ENCODE measurements at regions not wholly inside any gene's neighbourhood (a gene's known extent, or its start where the extent isn't known, plus 50 kb on each side); places are given as distances from the start of the nearest gene placed in this dataset.

GRCh38 chr1:73033640-73034039, 751.3 kb upstream of the NEGR1 start:
- Histone ChIP-seq H3K4me1 (ENCODE audit: control insufficient read depth, insufficient read depth, low read length) (no peaks in the 10 kb centered on the region), H3K9me3 (ENCODE audit: control insufficient read depth, insufficient read depth, low read length) (no peaks in the 10 kb centered on the region), H3K27me3 (ENCODE audit: control insufficient read depth, insufficient read depth, low read length) (no peaks in the 10 kb centered on the region), H3K27ac (ENCODE audit: low read length) (no peak overlapping the region), H3K4me3 (ENCODE audit: low read length) (no peak overlapping the region), H3K36me3 (ENCODE audit: control insufficient read depth, insufficient read depth, low read length) (no peaks in the 10 kb centered on the region)
- Mint-ChIP-seq H3K4me3 (no peak overlapping the region), H3K27ac (no peak overlapping the region), H3K4me1 (no peaks in the 10 kb centered on the region), H3K36me3 (no peaks in the 10 kb centered on the region), H3K9me3 (peaks cover 7 to 14% of the 10 kb centered on the region in 2 donors), H3K27me3 (ENCODE audit: low read depth in 2 of 2) (no peaks in the 10 kb centered on the region)
- no peak for TF ChIP-seq CTCF (IDR thresholded peaks at IDR 0.05)
- intact Hi-C loops (cut with micrococcal nuclease) = no loop called here
- DNase-seq (no peak), ATAC-seq (no peak)
- WGBS (ENCODE audit: insufficient coverage) = 82% methylated on average over 2 of the region's 3 CpGs

GRCh38 chr1:73029571-73029970, 747.2 kb upstream of the NEGR1 start:
- intact Hi-C loops (cut with micrococcal nuclease) = no loop called here
- H3K27ac Mint-ChIP-seq = no peak overlapping the region

GRCh38 chr1:73026114-73026513, 743.8 kb upstream of the NEGR1 start:
- no peaks in the 10 kb centered on the region for H3K4me1 ChIP-seq (ENCODE audit: control insufficient read depth, insufficient read depth, low read length)
- H3K36me3 ChIP-seq (ENCODE audit: control insufficient read depth, insufficient read depth, low read length) = no peaks in the 10 kb centered on the region
- no peak overlapping the region for H3K4me3 ChIP-seq (ENCODE audit: low read length)
- Mint-ChIP-seq H3K9me3 (peaks cover 2 to 7% of the 10 kb centered on the region in 2 donors), H3K27me3 (ENCODE audit: low read depth in 2 of 2) (no peaks in the 10 kb centered on the region), H3K27ac (no peak overlapping the region), H3K4me3 (no peak overlapping the region), H3K36me3 (no peaks in the 10 kb centered on the region), H3K4me1 (no peaks in the 10 kb centered on the region)
- no peak for TF ChIP-seq CTCF (IDR thresholded peaks at IDR 0.05)
- DNase-seq (no peak), ATAC-seq (no peak)
- intact Hi-C loops (cut with micrococcal nuclease) = no loop called here
- H3K27ac ChIP-seq (ENCODE audit: low read length) = no peak overlapping the region
- no peaks in the 10 kb centered on the region for H3K27me3 ChIP-seq (ENCODE audit: control insufficient read depth, insufficient read depth, low read length)
- H3K9me3 ChIP-seq (ENCODE audit: control insufficient read depth, insufficient read depth, low read length) = peaks cover 4% of the 10 kb centered on the region
- 70% methylated on average over 4 of the region's 4 CpGs for WGBS (ENCODE audit: insufficient coverage)

More at GRCh38 chr1:73029571-73029970, 747.2 kb upstream of the NEGR1 start:
- H3K4me1 Mint-ChIP-seq = no peaks in the 10 kb centered on the region
- no peaks in the 10 kb centered on the region for H3K9me3 ChIP-seq (ENCODE audit: control insufficient read depth, insufficient read depth, low read length)
- H3K27me3 ChIP-seq (ENCODE audit: control insufficient read depth, insufficient read depth, low read length) = no peaks in the 10 kb centered on the region
- H3K36me3 Mint-ChIP-seq = no peaks in the 10 kb centered on the region
- no peak overlapping the region for H3K4me3 Mint-ChIP-seq
- H3K36me3 ChIP-seq (ENCODE audit: control insufficient read depth, insufficient read depth, low read length) = no peaks in the 10 kb centered on the region
- no peak overlapping the region for H3K4me3 ChIP-seq (ENCODE audit: low read length)
- peaks cover 4 to 14% of the 10 kb centered on the region in 2 donors for H3K9me3 Mint-ChIP-seq
- no peaks in the 10 kb centered on the region for H3K4me1 ChIP-seq (ENCODE audit: control insufficient read depth, insufficient read depth, low read length)
- H3K27me3 Mint-ChIP-seq (ENCODE audit: low read depth in 2 of 2) = no peaks in the 10 kb centered on the region
- no peak overlapping the region for H3K27ac ChIP-seq (ENCODE audit: low read length)
- DNase-seq (no peak), ATAC-seq (no peak)
- no peak for TF ChIP-seq CTCF (IDR thresholded peaks at IDR 0.05)
- WGBS (ENCODE audit: insufficient coverage) = 88% methylated on average over 2 of the region's 2 CpGs

GRCh38 chr1:73009938-73010337, 727.6 kb upstream of the NEGR1 start:
- intact Hi-C loops (cut with micrococcal nuclease) = no loop called here
- TF ChIP-seq CTCF (IDR thresholded peaks at IDR 0.05) = no peak
- Histone ChIP-seq H3K27ac (ENCODE audit: low read length) (no peak overlapping the region), H3K9me3 (ENCODE audit: control insufficient read depth, insufficient read depth, low read length) (peaks cover 4% of the 10 kb centered on the region), H3K36me3 (ENCODE audit: control insufficient read depth, insufficient read depth, low read length) (no peaks in the 10 kb centered on the region), H3K4me1 (ENCODE audit: control insufficient read depth, insufficient read depth, low read length) (no peaks in the 10 kb centered on the region), H3K27me3 (ENCODE audit: control insufficient read depth, insufficient read depth, low read length) (no peaks in the 10 kb centered on the region), H3K4me3 (ENCODE audit: low read length) (no peak overlapping the region)
- no peaks in the 10 kb centered on the region for H3K27me3 Mint-ChIP-seq (ENCODE audit: low read depth in 2 of 2)
- no peak overlapping the region for H3K27ac Mint-ChIP-seq
- peaks cover 13 to 25% of the 10 kb centered on the region in 2 donors for H3K9me3 Mint-ChIP-seq
- DNase-seq (no peak), ATAC-seq (no peak)
- no CpG with 5 or more reads among the region's 1 CpG for WGBS (ENCODE audit: insufficient coverage)
- no peak overlapping the region for H3K4me3 Mint-ChIP-seq
- H3K4me1 Mint-ChIP-seq = no peaks in the 10 kb centered on the region
- no peaks in the 10 kb centered on the region for H3K36me3 Mint-ChIP-seq

Measured in natural killer cell (primary cell).